ENCODE measurements at regions not wholly inside any gene's neighbourhood (a gene's known extent, or its start where the extent isn't known, plus 50 kb on each side); places are given as distances from the start of the nearest gene placed in this dataset.

DNA sequence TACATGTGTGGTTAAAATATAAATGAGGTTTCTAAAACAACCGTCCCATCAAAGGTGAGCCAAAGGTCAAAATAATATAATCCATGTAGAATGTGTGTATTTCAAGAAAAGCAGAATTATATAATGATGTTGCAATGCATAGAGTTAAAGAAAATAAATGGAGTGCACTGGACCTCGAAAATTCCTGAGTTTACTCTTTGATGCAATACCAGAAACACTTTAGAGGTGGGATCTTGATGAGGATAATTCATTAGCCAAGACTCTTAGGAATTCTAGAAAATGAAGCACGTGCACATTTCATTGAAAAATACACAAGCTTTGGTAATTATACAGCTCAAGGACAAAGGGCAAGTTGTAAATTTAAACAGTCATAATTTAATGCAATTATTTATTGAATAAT is 508.9 kb upstream of the ARGLU1 start:
- intact Hi-C loops (cut with micrococcal nuclease): no loop called here
- H3K79me2 ChIP-seq (ENCODE audit: low read length): no peaks in the 10 kb centered on the region
- H3K9me3 ChIP-seq (ENCODE audit: low read length): no peaks in the 10 kb centered on the region
- BruUV-seq (replicated peaks): no TSS peak
- peaks cover 10% of the 10 kb centered on the region for H3K27me3 ChIP-seq (ENCODE audit: low read length)
- no peaks in the 10 kb centered on the region for H3K4me1 ChIP-seq (ENCODE audit: insufficient read depth, low read length)
- no peaks in the 10 kb centered on the region for H3F3A ChIP-seq (ENCODE audit: low read length, unreplicated experiment)
- H3K4me2 ChIP-seq (ENCODE audit: low read length): no peak overlapping the region
- no peak for TF ChIP-seq EZH2phosphoT487 (IDR thresholded peaks at IDR 0.05; ENCODE audit: borderline replicate concordance, low read length)
- TF ChIP-seq, protein P1, sequence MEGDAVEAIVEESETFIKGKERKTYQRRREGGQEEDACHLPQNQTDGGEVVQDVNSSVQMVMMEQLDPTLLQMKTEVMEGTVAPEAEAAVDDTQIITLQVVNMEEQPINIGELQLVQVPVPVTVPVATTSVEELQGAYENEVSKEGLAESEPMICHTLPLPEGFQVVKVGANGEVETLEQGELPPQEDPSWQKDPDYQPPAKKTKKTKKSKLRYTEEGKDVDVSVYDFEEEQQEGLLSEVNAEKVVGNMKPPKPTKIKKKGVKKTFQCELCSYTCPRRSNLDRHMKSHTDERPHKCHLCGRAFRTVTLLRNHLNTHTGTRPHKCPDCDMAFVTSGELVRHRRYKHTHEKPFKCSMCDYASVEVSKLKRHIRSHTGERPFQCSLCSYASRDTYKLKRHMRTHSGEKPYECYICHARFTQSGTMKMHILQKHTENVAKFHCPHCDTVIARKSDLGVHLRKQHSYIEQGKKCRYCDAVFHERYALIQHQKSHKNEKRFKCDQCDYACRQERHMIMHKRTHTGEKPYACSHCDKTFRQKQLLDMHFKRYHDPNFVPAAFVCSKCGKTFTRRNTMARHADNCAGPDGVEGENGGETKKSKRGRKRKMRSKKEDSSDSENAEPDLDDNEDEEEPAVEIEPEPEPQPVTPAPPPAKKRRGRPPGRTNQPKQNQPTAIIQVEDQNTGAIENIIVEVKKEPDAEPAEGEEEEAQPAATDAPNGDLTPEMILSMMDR (conservative IDR thresholded peaks at IDR 0.05; ENCODE audit: low read depth, low read length): no peak
- H3K9me2 ChIP-seq (replicated peaks; ENCODE audit: low read length): no peaks in the 10 kb centered on the region
- no peaks in the 10 kb centered on the region for H4K20me1 ChIP-seq (ENCODE audit: low read length)
- H3K27ac ChIP-seq (ENCODE audit: low read length): no peak overlapping the region
- ChIA-PET CTCF (no interaction called here), POLR2A (ENCODE audit: unreplicated experiment) (interaction anchor here (0.8 kb wide), 1 partner anchor 21 kb away, joined by 5 read pairs; no protein-coding TSS in a partner anchor)
- DNase-seq (no peak), ATAC-seq (no peak)
- H2AFZ ChIP-seq (ENCODE audit: low read length): no peak overlapping the region
- H3K4me3 ChIP-seq (ENCODE audit: low read length): no peak overlapping the region
- H3K9ac ChIP-seq (ENCODE audit: low read length): no peak overlapping the region
- H3K36me3 ChIP-seq (ENCODE audit: low read depth, low read length): no peaks in the 10 kb centered on the region

- CTCF ChIA-PET: no interaction called here
- POLR2A ChIA-PET (ENCODE audit: unreplicated experiment): no interaction called here
- peaks cover 10% of the 10 kb centered on the region for H3K27me3 ChIP-seq (ENCODE audit: low read length)
These were observed 507.6 kb upstream of the ARGLU1 start for GRCh38 chr13:107075576-107075975.

DNA sequence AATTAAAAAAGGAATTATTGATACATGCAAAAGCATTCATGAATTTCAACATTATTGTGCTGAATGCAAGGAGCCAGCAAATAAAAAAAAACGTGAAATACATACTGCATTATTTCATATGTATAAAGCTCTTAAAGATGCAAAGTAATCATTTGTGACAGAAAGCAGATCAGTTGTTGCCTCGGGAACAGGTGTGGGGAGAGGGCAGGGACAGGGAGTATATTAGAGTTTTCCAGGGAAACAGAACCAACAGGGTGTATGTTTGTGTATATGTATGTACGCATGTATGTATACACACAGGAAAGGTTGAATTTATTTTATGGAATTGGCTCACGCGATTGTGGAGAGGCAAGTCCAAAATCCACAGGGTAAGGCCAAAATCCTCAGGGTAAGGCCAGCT is 502.9 kb upstream of the ARGLU1 start:
- Histone ChIP-seq H4K20me1 (ENCODE audit: low read length) (no peaks in the 10 kb centered on the region), H3K36me3 (ENCODE audit: low read depth, low read length) (no peaks in the 10 kb centered on the region), H3K9ac (ENCODE audit: low read length) (no peak overlapping the region), H3K4me1 (ENCODE audit: insufficient read depth, low read length) (no peaks in the 10 kb centered on the region), H3K9me3 (ENCODE audit: low read length) (no peaks in the 10 kb centered on the region), H3K27ac (ENCODE audit: low read length) (no peak overlapping the region), H3K4me2 (ENCODE audit: low read length) (no peak overlapping the region), H3K79me2 (ENCODE audit: low read length) (no peaks in the 10 kb centered on the region), H3K27me3 (ENCODE audit: low read length) (peaks cover 10% of the 10 kb centered on the region), H3K9me2 (replicated peaks; ENCODE audit: low read length) (no peaks in the 10 kb centered on the region), H3K4me3 (ENCODE audit: low read length) (no peak overlapping the region), H2AFZ (ENCODE audit: low read length) (no peak overlapping the region), H3F3A (ENCODE audit: low read length, unreplicated experiment) (no peaks in the 10 kb centered on the region)
- DNase-seq: no peak
- TF ChIP-seq, protein P1 (conservative IDR thresholded peaks at IDR 0.05; ENCODE audit: low read depth, low read length): no peak
- no peak for TF ChIP-seq EZH2phosphoT487 (IDR thresholded peaks at IDR 0.05; ENCODE audit: borderline replicate concordance, low read length)
- no peak for TF ChIP-seq EZH2 (IDR thresholded peaks at IDR 0.05; ENCODE audit: low read length, unreplicated experiment)
- intact Hi-C loops (cut with micrococcal nuclease): no loop called here
- no peak for ATAC-seq
- ChIA-PET CTCF (no interaction called here), POLR2A (ENCODE audit: unreplicated experiment) (no interaction called here)
- BruUV-seq (replicated peaks): no TSS peak

More at GRCh38 chr13:107075576-107075975, 507.6 kb upstream of the ARGLU1 start:
- intact Hi-C loops (cut with micrococcal nuclease): no loop called here
- ATAC-seq: no peak
- Histone ChIP-seq H3K4me1 (ENCODE audit: insufficient read depth, low read length) (no peaks in the 10 kb centered on the region), H3K9me2 (replicated peaks; ENCODE audit: low read length) (no peaks in the 10 kb centered on the region), H3K36me3 (ENCODE audit: low read depth, low read length) (no peaks in the 10 kb centered on the region), H2AFZ (ENCODE audit: low read length) (no peak overlapping the region), H3K79me2 (ENCODE audit: low read length) (no peaks in the 10 kb centered on the region), H3K9ac (ENCODE audit: low read length) (no peak overlapping the region), H3K9me3 (ENCODE audit: low read length) (no peaks in the 10 kb centered on the region), H3K4me3 (ENCODE audit: low read length) (no peak overlapping the region), H3F3A (ENCODE audit: low read length, unreplicated experiment) (no peaks in the 10 kb centered on the region), H3K27ac (ENCODE audit: low read length) (no peak overlapping the region), H3K4me2 (ENCODE audit: low read length) (no peak overlapping the region), H4K20me1 (ENCODE audit: low read length) (no peaks in the 10 kb centered on the region)
- BruUV-seq (replicated peaks): no TSS peak
- TF ChIP-seq EZH2 (IDR thresholded peaks at IDR 0.05; ENCODE audit: low read length, unreplicated experiment): no peak
- no peak for TF ChIP-seq EZH2phosphoT487 (IDR thresholded peaks at IDR 0.05; ENCODE audit: borderline replicate concordance, low read length)
- TF ChIP-seq, protein P1 (conservative IDR thresholded peaks at IDR 0.05; ENCODE audit: low read depth, low read length): no peak
- no peak for DNase-seq

All from PC-3 (cell line).